ENCODE measurements at regions not wholly inside any gene's neighbourhood (a gene's known extent, or its start where the extent isn't known, plus 50 kb on each side); places are given as distances from the start of the nearest gene placed in this dataset.

GRCh38 chr5:8568858-8569257 lies 699.9 kb downstream of the MTRR start:
- intact Hi-C loops (cut with micrococcal nuclease; ENCODE audit: unreplicated experiment) = no loop called here
- no peaks in the 10 kb centered on the region for H3K4me1 ChIP-seq (ENCODE audit: insufficient read depth, low read length, poor library complexity, severe bottlenecking)
- BruUV-seq (replicated peaks) = no TSS peak
- H2AFZ ChIP-seq (ENCODE audit: low read length) = no peak overlapping the region
- no peak for TF ChIP-seq EZH2phosphoT487 (IDR thresholded peaks at IDR 0.05; ENCODE audit: borderline replicate concordance, low read depth, low read length)
- TF ChIP-seq, protein P1, sequence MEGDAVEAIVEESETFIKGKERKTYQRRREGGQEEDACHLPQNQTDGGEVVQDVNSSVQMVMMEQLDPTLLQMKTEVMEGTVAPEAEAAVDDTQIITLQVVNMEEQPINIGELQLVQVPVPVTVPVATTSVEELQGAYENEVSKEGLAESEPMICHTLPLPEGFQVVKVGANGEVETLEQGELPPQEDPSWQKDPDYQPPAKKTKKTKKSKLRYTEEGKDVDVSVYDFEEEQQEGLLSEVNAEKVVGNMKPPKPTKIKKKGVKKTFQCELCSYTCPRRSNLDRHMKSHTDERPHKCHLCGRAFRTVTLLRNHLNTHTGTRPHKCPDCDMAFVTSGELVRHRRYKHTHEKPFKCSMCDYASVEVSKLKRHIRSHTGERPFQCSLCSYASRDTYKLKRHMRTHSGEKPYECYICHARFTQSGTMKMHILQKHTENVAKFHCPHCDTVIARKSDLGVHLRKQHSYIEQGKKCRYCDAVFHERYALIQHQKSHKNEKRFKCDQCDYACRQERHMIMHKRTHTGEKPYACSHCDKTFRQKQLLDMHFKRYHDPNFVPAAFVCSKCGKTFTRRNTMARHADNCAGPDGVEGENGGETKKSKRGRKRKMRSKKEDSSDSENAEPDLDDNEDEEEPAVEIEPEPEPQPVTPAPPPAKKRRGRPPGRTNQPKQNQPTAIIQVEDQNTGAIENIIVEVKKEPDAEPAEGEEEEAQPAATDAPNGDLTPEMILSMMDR (conservative IDR thresholded peaks at IDR 0.05; ENCODE audit: low read length) = no peak
- H3K27ac ChIP-seq (ENCODE audit: low read depth, low read length, poor library complexity, severe bottlenecking) = no peak overlapping the region
- H3K36me3 ChIP-seq (ENCODE audit: insufficient read depth, low read length) = no peaks in the 10 kb centered on the region
- ChIA-PET POLR2A (no interaction called here), CTCF (ENCODE audit: unreplicated experiment) (no interaction called here)
- no peak overlapping the region for H3K4me2 ChIP-seq (ENCODE audit: low read length)
- DNase-seq (ENCODE audit: low spot score) = no peak
- no peaks in the 10 kb centered on the region for H3K9me2 ChIP-seq (ENCODE audit: insufficient read depth, low read length)
- no peaks in the 10 kb centered on the region for H4K20me1 ChIP-seq (ENCODE audit: insufficient read depth, low read length)
- no peak overlapping the region for H3K4me3 ChIP-seq (ENCODE audit: low read depth, low read length, poor library complexity, severe bottlenecking)
- H3K9me3 ChIP-seq (ENCODE audit: low read length) = no peaks in the 10 kb centered on the region
- H3K79me2 ChIP-seq (ENCODE audit: insufficient read depth, low read depth, low read length) = no peaks in the 10 kb centered on the region

DNA sequence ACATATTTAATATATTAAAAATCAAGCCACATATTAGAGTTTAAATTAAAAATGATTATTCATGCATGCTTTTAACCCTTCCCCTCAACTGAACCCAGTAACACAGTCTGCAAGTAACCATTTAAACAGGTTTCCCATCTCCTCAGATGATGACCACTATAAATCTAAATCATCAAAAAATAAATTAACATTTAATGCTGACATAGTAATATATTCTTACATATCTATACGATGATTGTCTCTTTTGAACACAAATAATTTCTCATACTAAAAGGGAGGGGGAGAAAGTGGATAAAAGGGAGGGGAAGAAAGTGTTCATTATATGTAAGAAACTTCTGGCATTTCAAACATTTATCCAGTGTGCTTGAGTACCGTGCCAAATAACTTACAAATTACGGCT lies 701.6 kb downstream of the MTRR start:
- Histone ChIP-seq H3K4me3 (ENCODE audit: low read depth, low read length, poor library complexity, severe bottlenecking) (no peak overlapping the region), H4K20me1 (ENCODE audit: insufficient read depth, low read length) (no peaks in the 10 kb centered on the region), H3K4me2 (ENCODE audit: low read length) (no peak overlapping the region), H3K4me1 (ENCODE audit: insufficient read depth, low read length, poor library complexity, severe bottlenecking) (no peaks in the 10 kb centered on the region), H3K9me2 (ENCODE audit: insufficient read depth, low read length) (no peaks in the 10 kb centered on the region), H3K36me3 (ENCODE audit: insufficient read depth, low read length) (no peaks in the 10 kb centered on the region), H2AFZ (ENCODE audit: low read length) (no peak overlapping the region), H3K27ac (ENCODE audit: low read depth, low read length, poor library complexity, severe bottlenecking) (no peak overlapping the region), H3K9me3 (ENCODE audit: low read length) (no peaks in the 10 kb centered on the region), H3K79me2 (ENCODE audit: insufficient read depth, low read depth, low read length) (no peaks in the 10 kb centered on the region)
- no TSS peak for BruUV-seq (replicated peaks)
- TF ChIP-seq, protein P1 (conservative IDR thresholded peaks at IDR 0.05; ENCODE audit: low read length) = no peak
- no peak for TF ChIP-seq EZH2phosphoT487 (IDR thresholded peaks at IDR 0.05; ENCODE audit: borderline replicate concordance, low read depth, low read length)
- intact Hi-C loops (cut with micrococcal nuclease; ENCODE audit: unreplicated experiment) = no loop called here
- DNase-seq (ENCODE audit: low spot score) = no peak
- ChIA-PET POLR2A (no interaction called here), CTCF (ENCODE audit: unreplicated experiment) (no interaction called here)

DNA sequence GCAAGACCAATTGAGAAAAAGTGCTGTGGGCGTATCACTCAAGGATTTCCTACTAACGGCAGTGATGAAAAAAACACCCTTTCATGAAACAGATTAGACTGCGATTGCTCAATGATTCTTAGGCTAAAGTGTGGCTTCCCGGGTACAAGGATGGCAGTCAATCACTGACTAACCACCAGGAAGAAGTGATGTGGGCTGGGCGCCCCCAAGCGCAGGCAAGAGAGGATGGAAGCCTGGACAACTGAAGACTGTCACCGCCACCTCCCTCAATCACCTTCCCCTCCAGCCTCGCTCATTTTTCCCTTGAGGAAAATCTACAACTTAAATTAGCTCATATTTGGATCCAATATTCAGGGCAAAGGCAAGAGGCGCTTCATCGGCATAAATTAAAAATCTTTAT lies 707.2 kb downstream of the MTRR start:
- CTCF ChIA-PET (ENCODE audit: unreplicated experiment) = no interaction called here
- Histone ChIP-seq H3K79me2 (ENCODE audit: insufficient read depth, low read depth, low read length) (no peaks in the 10 kb centered on the region), H3K4me3 (ENCODE audit: low read depth, low read length, poor library complexity, severe bottlenecking) (no peak overlapping the region), H3K27ac (ENCODE audit: low read depth, low read length, poor library complexity, severe bottlenecking) (no peak overlapping the region), H2AFZ (ENCODE audit: low read length) (no peak overlapping the region), H3K36me3 (ENCODE audit: insufficient read depth, low read length) (no peaks in the 10 kb centered on the region), H3K4me1 (ENCODE audit: insufficient read depth, low read length, poor library complexity, severe bottlenecking) (no peaks in the 10 kb centered on the region), H3K4me2 (ENCODE audit: low read length) (no peak overlapping the region), H4K20me1 (ENCODE audit: insufficient read depth, low read length) (no peaks in the 10 kb centered on the region), H3K9me2 (ENCODE audit: insufficient read depth, low read length) (no peaks in the 10 kb centered on the region), H3K9me3 (ENCODE audit: low read length) (no peaks in the 10 kb centered on the region)
- intact Hi-C loops (cut with micrococcal nuclease; ENCODE audit: unreplicated experiment) = no loop called here
- POLR2A ChIA-PET = no interaction called here
- TF ChIP-seq EZH2phosphoT487 (IDR thresholded peaks at IDR 0.05; ENCODE audit: borderline replicate concordance, low read depth, low read length) = no peak
- TF ChIP-seq, protein P1 (conservative IDR thresholded peaks at IDR 0.05; ENCODE audit: low read length) = no peak
- no TSS peak for BruUV-seq (replicated peaks)
- DNase-seq (ENCODE audit: low spot score) = no peak
